HG02678 (cell line): ENCODE measurements at regions not wholly inside any gene's neighbourhood (a gene's known extent, or its start where the extent isn't known, plus 50 kb on each side); places are given as distances from the start of the nearest gene placed in this dataset.

Source experiments
- ATAC-seq: cut with Tn5 transposase; IDR thresholded peaks from one replicate; pipeline ENCODE4 v1.9.1; 2021; ENCODE audit warnings: mild to moderate bottlenecking, moderate library complexity; ENCODE audit not compliant: unreplicated experiment

- ATAC-seq, result no peak
Measured at GRCh38 chr17:72206376-72206775, 85.6 kb downstream of the SOX9 start.

- no peak for ATAC-seq
Measured at GRCh38 chr17:72208832-72209231, 88.0 kb downstream of the SOX9 start.

GRCh38 chr17:72212041-72212440, 91.2 kb downstream of the SOX9 start:
- ATAC-seq, result no peak

DNA sequence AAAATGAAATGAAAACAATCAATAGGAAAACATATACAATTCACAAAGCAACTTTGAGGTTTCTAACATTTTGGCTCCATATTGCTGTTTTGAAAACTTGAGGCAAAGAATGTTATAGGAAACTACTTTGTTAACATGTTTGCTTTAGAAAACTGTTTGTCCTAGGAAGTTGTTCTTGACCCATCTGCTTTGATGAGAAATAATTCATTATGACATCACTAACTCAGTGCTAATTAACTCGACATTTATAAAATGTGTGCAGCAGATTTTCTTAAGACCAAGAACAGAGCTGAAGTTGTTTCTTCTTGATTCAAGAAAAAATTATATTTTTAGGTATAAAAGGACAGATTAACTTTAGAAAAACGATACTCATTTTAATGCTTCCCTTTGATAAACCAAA, 94.7 kb downstream of the SOX9 start:
- no peak for ATAC-seq

- no peak for ATAC-seq
Measured at GRCh38 chr17:72215928-72216327, 95.1 kb downstream of the SOX9 start.

GRCh38 chr17:72219137-72219823, 98.5 kb downstream of the SOX9 start:
- ATAC-seq, result no peak

DNA sequence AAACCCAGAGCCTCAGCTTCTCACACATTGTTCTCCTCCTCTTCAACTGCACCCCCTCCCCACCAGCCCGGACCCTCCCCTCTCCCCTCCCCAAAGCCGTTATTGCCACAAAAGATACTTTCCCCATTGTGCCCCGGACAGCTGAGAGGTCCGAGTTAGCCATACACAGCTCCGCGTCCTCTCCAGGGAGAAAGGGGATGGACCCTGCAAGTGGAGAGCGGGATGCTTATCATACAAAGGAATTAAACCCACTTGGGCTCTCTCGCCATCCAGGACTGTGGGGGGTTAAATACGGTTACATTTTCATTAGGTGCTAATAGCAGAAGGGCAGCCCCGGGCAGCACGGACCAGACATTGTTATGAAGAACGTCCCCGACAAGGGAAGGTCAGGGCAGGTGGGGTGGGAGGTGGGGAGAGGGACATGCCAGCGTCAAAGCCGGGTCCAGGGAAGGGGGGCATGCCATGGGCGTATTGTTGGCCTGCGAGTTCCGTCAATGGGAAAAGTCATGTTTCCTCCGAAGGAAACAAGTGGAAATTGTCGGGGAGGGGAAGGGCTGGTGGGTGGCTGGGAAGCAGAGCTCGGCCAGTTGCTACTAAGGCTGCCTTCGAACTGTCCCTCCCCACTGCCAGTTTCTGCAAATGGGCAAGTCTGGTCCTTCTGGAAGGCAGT, 99.1 kb downstream of the SOX9 start:
- no peak for ATAC-seq

GRCh38 chr17:72222661-72223380, 102.0 kb downstream of the SOX9 start:
- ATAC-seq, result no peak

DNA sequence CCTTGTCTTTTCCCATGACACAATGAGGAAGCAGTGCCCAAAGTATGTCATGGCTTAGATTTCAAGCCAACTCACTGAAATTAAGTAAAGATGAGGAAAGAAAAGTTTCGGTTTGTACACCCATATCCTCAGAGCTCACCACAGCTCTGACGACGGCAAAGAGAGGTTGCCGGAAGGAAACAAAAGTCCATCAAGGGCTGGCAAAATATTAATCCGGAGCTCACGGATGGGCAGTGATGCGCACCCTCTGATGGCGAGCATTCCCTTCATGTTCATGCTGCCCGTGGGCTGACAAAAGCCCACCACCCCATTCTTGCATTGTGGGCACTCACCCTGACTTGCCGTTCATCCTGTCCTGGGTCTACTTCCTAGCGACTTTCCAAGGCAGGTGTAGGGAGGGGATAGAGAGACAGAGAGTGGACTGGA, 103.1 kb downstream of the SOX9 start:
- ATAC-seq, result no peak

GRCh38 chr17:72226322-72226721, 105.5 kb downstream of the SOX9 start:
- no peak for ATAC-seq

DNA sequence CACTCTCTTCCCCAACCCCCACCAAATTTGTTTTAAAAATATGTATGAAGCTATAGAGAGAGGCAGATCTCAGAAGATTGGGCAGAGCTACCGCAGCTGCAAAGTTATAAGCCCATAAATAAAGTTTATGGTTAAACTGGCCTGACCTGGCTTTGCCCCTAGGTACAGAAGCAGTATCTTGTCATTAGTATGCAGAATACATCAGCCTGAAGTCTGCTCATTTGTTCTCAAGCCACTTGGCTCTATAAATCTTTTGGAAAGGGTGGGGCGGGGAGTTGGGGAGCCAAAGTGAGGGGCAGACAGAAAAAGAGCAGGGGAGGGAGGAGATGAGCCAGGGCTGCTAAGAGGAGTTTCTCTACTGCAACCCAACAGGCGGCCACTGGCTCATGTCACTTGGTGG, 113.2 kb downstream of the SOX9 start:
- ATAC-seq, result no peak

DNA sequence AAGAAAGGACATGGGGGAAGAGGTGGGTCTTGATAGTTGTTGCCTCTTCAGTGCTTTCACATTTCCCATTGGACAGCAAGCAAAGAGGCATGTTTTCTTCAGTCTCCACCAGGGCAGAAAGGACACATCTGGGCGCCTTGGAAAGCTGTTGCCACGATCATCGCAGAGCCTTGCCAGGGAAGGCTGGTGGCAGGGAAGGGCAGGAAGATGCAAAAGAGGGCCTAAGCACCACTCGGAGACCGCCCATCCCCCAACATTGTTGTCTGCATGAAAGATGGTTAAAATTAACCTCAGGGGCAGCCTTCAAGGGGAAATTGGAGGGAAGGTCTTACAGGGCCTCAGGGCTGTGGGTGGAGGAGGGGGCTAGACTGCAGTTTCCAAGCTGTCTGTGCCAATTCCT, 114.2 kb downstream of the SOX9 start:
- no peak for ATAC-seq

GRCh38 chr17:72236980-72237633, 116.3 kb downstream of the SOX9 start:
- ATAC-seq, result no peak

DNA sequence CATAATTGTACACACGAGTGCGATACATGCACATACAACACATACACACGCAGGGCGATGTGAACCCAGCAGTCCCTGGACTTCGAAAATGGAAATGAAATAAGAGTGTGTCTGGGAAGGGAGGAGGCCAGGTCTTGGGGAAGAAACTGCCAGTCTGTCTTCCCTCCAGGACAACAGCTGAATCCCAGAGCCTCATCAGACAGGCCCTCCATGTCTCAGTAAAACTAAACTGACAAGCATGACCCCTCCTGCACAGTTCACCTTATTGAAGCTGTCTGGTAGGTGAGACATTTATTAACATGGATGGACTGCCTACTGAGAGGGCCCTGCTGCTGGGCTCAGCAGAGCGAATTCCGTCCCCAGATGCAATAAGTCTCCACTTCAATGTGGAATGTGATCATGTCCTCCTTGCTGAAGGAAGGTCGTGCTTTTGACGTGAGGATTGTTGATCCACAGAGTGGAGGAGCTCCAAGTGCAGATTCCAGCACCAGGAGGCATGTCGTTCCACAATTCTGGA, 117.4 kb downstream of the SOX9 start:
- no peak for ATAC-seq

DNA sequence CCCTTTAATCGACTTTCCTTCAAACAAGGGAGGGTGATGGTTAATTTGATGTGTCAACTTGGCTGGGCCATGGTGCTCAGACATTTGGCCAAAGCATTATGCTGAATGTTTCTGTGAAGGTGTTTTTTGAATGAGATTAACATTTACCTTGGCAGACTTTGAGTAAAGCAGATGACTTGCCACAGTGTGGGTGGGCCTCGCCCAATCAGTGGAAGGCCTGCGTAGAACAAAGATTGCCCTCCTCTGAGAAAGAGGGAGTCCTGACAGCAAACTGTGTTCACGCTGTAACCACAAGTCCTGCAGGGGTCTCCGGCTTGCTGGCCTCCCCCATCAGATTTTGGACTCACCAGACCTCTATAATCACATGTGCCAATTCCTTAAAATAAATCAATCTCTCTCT, 118.7 kb downstream of the SOX9 start:
- ATAC-seq, result no peak

DNA sequence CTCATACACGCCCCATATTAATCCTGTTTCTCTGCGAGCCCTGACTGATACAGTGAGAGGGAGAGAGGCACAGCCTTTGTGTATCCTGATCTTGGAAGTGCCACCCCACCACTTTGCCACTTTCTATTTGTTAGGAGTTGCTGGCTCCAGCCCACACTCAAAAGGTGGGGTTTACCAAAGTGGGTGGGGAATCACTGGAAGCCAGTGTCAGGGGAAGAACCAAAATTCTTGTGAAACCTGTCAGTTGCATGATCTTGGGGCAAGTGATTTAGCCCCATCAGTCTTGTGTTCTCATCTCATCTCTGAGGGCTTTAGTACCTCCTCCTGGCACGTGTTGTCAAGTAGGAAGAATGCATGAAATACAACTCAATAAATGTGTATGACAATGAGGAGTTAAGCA, 119.5 kb downstream of the SOX9 start:
- ATAC-seq, result no peak

GRCh38 chr17:72244494-72244893, 123.7 kb downstream of the SOX9 start:
- no peak for ATAC-seq

DNA sequence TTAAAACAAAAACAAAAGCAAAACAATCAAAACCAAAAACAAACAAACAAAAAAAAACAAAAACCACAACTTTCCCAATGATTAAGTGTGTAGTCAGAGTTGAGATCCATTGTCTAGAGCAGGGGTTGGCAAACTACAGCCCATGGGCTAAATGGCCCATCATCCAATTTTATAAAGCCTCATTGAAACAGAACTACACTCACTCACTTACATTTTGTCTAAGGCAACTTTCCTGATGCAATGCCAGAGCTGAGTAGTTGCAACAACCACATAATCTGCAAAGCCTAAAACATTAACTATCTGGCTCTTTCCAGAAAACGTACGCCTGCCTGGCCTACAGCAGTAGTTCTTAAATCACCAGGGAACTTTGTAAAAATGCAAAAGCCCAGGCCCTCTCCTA, 124.1 kb downstream of the SOX9 start:
- no peak for ATAC-seq

- ATAC-seq, result no peak
Measured at GRCh38 chr17:72249441-72249840, 128.6 kb downstream of the SOX9 start.

DNA sequence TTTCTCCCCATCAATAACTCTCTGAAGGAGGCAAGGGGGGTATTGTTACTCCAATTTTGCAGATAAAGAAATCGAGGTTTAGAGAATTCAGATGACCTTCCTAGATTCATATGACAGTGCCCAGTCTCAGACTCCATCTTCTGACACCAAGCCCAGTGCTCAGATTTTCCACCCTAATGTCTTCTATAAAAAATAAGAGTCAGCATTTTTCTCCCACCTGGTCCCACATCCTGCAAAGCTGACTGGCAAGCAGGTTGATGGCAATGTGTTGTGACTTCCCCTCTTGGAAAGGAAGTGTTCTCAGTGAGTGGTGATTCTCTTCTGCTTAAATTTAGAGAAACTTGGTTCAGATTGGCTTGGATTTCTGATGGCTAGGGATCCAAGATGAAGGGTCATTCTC, 129.4 kb downstream of the SOX9 start:
- ATAC-seq, result no peak

- ATAC-seq, result no peak
Measured at GRCh38 chr17:72253597-72253996, 132.8 kb downstream of the SOX9 start.
